ENCODE measurements at regions not wholly inside any gene's neighbourhood (a gene's known extent, or its start where the extent isn't known, plus 50 kb on each side); places are given as distances from the start of the nearest gene placed in this dataset.

GRCh38 chr10:44014644-44015250, 366.1 kb upstream of the ZNF32 start:
- no peak for TF ChIP-seq EZH2 (optimal IDR thresholded peaks at IDR 0.05; ENCODE audit: low read depth, low read length)
- TF ChIP-seq, protein P1, sequence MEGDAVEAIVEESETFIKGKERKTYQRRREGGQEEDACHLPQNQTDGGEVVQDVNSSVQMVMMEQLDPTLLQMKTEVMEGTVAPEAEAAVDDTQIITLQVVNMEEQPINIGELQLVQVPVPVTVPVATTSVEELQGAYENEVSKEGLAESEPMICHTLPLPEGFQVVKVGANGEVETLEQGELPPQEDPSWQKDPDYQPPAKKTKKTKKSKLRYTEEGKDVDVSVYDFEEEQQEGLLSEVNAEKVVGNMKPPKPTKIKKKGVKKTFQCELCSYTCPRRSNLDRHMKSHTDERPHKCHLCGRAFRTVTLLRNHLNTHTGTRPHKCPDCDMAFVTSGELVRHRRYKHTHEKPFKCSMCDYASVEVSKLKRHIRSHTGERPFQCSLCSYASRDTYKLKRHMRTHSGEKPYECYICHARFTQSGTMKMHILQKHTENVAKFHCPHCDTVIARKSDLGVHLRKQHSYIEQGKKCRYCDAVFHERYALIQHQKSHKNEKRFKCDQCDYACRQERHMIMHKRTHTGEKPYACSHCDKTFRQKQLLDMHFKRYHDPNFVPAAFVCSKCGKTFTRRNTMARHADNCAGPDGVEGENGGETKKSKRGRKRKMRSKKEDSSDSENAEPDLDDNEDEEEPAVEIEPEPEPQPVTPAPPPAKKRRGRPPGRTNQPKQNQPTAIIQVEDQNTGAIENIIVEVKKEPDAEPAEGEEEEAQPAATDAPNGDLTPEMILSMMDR (IDR thresholded peaks at IDR 0.05; ENCODE audit: low read length) = no peak
